ENCODE measurements at regions not wholly inside any gene's neighbourhood (a gene's known extent, or its start where the extent isn't known, plus 50 kb on each side); places are given as distances from the start of the nearest gene placed in this dataset.
A peak's percentile ranks its signal among the peaks of the same experiment; 100 is the strongest.

- TF ChIP-seq MGA (IDR thresholded peaks at IDR 0.05) (peak; percentile 84), TSHZ1 (CRISPR knock-in tag; IDR thresholded peaks at IDR 0.05) (no peak), BCL6 (CRISPR knock-in tag; IDR thresholded peaks at IDR 0.05) (no peak; the same call in 1 of the 2 replicates), SREBF1 (IDR thresholded peaks at IDR 0.05; ENCODE audit: borderline replicate concordance, low read depth, low read length) (no peak), MAFK (IDR thresholded peaks at IDR 0.05; ENCODE audit: low read length) (peak; percentile 95), STAT5B (CRISPR knock-in tag; IDR thresholded peaks at IDR 0.05) (no peak), TCF3 (CRISPR knock-in tag; IDR thresholded peaks at IDR 0.05) (no peak), CBFA2T2 (conservative IDR thresholded peaks at IDR 0.05) (no peak), POLR3A (IDR thresholded peaks at IDR 0.05; ENCODE audit: borderline replicate concordance, extremely low read depth, insufficient read depth, insufficient read length) (no peak), HDAC8 (tag; IDR thresholded peaks at IDR 0.05) (peak; percentile 21; the same call in 1 of the 2 replicates), TAF7 (tag; IDR thresholded peaks at IDR 0.05) (no peak; the same call in 1 of the 2 replicates), FOXM1 (IDR thresholded peaks at IDR 0.05; ENCODE audit: low read depth) (no peak), FOXM1 (CRISPR knock-in tag; IDR thresholded peaks at IDR 0.05; ENCODE audit: low read depth) (no peak)
Observed at GRCh38 chr4:38523524-38524448, 140.2 kb upstream of the KLF3 start (continued).

Measured in K562 (cell line).